Immature natural killer cell (primary cell): ENCODE measurements at regions not wholly inside any gene's neighbourhood (a gene's known extent, or its start where the extent isn't known, plus 50 kb on each side); places are given as distances from the start of the nearest gene placed in this dataset.

Experiments
- DNase-seq, 3 donors: peaks; one replicate each; pipeline ENCODE4 v3.0.0; 2022; ENCODE audit warnings: mixed read lengths in 1 of 3
- H3K27ac Mint-ChIP-seq, 6 donors: one replicate each; pipeline ENCODE4 v1.8.0; 2020; ENCODE audit warnings: mixed read lengths in 6 of 6, mild to moderate bottlenecking in 5 of 6, inconsistent platforms in 4 of 6, moderate library complexity in 3 of 6
- H3K27me3 Mint-ChIP-seq, 3 donors: one replicate each; pipeline ENCODE4 v1.8.0; 2020 to 2021; ENCODE audit warnings: low read depth in 3 of 3, mild to moderate bottlenecking in 3 of 3, mixed read lengths in 3 of 3, moderate library complexity in 3 of 3, inconsistent platforms in 1 of 3
- H3K36me3 Mint-ChIP-seq, 3 donors: one replicate each; pipeline ENCODE4 v1.8.0; 2020; ENCODE audit warnings: mixed read lengths in 3 of 3, inconsistent platforms in 2 of 3, mild to moderate bottlenecking in 2 of 3
- H3K4me1 Mint-ChIP-seq, 2 donors: one replicate each; pipeline ENCODE4 v1.8.0; 2020; ENCODE audit warnings: inconsistent platforms in 2 of 2, mild to moderate bottlenecking in 2 of 2, mixed read lengths in 2 of 2, moderate library complexity in 1 of 2
- H3K4me3 Mint-ChIP-seq, 5 donors: one replicate each; pipeline ENCODE4 v1.8.0; 2020; ENCODE audit warnings: mild to moderate bottlenecking in 5 of 5, mixed read lengths in 5 of 5, inconsistent platforms in 3 of 5, moderate library complexity in 3 of 5
- H3K9me3 Mint-ChIP-seq, 6 donors: one replicate each; pipeline ENCODE4 v1.8.0; 2020; ENCODE audit warnings: mild to moderate bottlenecking in 6 of 6, mixed read lengths in 6 of 6, inconsistent platforms in 4 of 6, moderate library complexity in 3 of 6

- Mint-ChIP-seq H3K36me3 (no peaks in the 10 kb centered on the region), H3K4me1 (no peaks in the 10 kb centered on the region), H3K27me3 (peaks cover 0 to 4% (median 0%) of the 10 kb centered on the region in 3 donors), H3K4me3 (no peak overlapping the region), H3K9me3 (peaks cover 6 to 40% (median 11%) of the 10 kb centered on the region in 6 donors), H3K27ac (no peak overlapping the region)
- DNase-seq = no peak
Measured at GRCh38 chr2:103818176-103818575, 1035.7 kb upstream of the POU3F3 start.

- Mint-ChIP-seq H3K36me3 (no peaks in the 10 kb centered on the region), H3K9me3 (peaks cover 6 to 49% (median 11%) of the 10 kb centered on the region in 6 donors), H3K27ac (no peak overlapping the region), H3K4me1 (no peaks in the 10 kb centered on the region), H3K4me3 (no peak overlapping the region), H3K27me3 (peaks cover 0 to 2% (median 0%) of the 10 kb centered on the region in 3 donors)
- no peak for DNase-seq
Measured at GRCh38 chr2:103819599-103819998, 1034.3 kb upstream of the POU3F3 start.

GRCh38 chr2:103823847-103824246, 1030.1 kb upstream of the POU3F3 start:
- no peaks in the 10 kb centered on the region for H3K27me3 Mint-ChIP-seq
- no peak for DNase-seq
- peaks cover 6 to 38% (median 9%) of the 10 kb centered on the region in 6 donors for H3K9me3 Mint-ChIP-seq
- no peak overlapping the region for H3K4me3 Mint-ChIP-seq
- H3K4me1 Mint-ChIP-seq = no peaks in the 10 kb centered on the region
- H3K36me3 Mint-ChIP-seq = no peaks in the 10 kb centered on the region
- H3K27ac Mint-ChIP-seq = no peak overlapping the region

- peaks cover 0 to 3% (median 0%) of the 10 kb centered on the region in 3 donors for H3K36me3 Mint-ChIP-seq
- no peaks in the 10 kb centered on the region for H3K4me1 Mint-ChIP-seq
- H3K9me3 Mint-ChIP-seq = peaks cover 7 to 39% (median 11%) of the 10 kb centered on the region in 6 donors
- no peak for DNase-seq
- no peak overlapping the region for H3K27ac Mint-ChIP-seq
- H3K4me3 Mint-ChIP-seq = no peak overlapping the region
- H3K27me3 Mint-ChIP-seq = peaks cover 0 to 2% (median 2%) of the 10 kb centered on the region in 3 donors
Measured at GRCh38 chr2:103847276-103847675, 1006.6 kb upstream of the POU3F3 start.

DNA sequence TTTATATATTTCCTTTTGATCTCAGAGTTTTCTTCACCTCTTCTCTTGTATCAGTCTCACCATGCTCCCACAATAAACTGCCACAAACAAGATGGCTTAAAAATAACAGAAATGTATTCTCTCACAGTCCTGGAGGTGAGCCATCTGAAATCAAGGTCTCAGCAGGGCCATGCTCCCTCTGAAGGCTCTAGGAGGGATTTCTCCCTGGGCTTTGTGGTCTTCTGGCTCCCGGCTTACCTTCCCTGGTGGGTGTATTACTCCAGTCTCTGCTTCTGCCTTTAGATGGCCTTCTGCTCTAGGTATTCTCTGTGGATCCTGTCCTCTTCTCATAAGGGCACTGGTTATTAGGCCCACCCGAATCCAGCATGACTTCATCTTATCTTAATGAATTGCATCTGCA, 994.7 kb upstream of the POU3F3 start:
- Mint-ChIP-seq H3K36me3 (no peaks in the 10 kb centered on the region), H3K27ac (no peak overlapping the region), H3K4me3 (no peak overlapping the region), H3K27me3 (peaks cover 0 to 3% (median 1%) of the 10 kb centered on the region in 3 donors), H3K9me3 (peaks cover 0 to 35% (median 4%) of the 10 kb centered on the region in 6 donors), H3K4me1 (no peaks in the 10 kb centered on the region)
- no peak for DNase-seq

DNA sequence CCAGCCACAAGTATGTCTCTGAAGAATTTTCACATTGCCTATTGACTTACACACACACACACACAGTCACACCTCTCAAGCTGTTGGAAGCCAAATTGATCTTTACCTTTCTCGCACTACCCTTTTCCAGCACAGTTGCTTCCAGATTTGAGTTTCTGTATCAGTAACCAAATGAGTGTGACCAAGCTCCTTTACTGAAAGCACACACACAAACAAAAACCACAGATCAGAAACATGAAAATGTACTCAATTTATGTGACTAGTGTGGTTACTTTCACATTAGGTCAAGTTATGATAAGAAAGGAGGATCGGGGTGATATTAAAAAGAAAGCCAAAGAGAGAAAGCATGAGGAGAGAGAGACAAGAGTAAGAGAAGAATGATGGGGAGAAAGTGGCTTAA, 993.9 kb upstream of the POU3F3 start:
- DNase-seq = no peak
- no peak overlapping the region for H3K4me3 Mint-ChIP-seq
- H3K4me1 Mint-ChIP-seq = no peaks in the 10 kb centered on the region
- no peaks in the 10 kb centered on the region for H3K36me3 Mint-ChIP-seq
- H3K9me3 Mint-ChIP-seq = peaks cover 0 to 35% (median 5%) of the 10 kb centered on the region in 6 donors
- no peak overlapping the region for H3K27ac Mint-ChIP-seq
- peaks cover 0 to 3% (median 1%) of the 10 kb centered on the region in 3 donors for H3K27me3 Mint-ChIP-seq

DNA sequence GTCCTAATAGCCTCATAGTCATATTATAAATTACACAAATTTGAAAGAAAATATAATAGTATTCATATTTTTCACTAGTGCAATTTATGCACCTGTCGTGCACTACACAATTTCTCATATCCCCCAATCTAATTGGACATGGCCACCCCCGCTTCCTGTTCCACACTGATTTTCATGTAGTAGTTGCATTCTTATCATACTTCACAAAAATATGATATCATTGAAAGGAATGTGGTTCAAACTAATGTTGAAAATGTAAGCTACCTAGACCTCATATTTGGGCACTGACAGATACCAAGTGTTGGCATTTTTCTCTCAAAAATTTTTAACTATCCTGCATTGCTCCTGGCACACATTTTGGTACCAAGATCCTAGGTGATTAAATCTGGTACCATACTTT, 985.5 kb upstream of the POU3F3 start:
- Mint-ChIP-seq H3K27me3 (peaks cover 0 to 2% (median 0%) of the 10 kb centered on the region in 3 donors), H3K36me3 (peaks cover 0 to 3% (median 0%) of the 10 kb centered on the region in 3 donors), H3K4me3 (no peak overlapping the region), H3K9me3 (peaks cover 5 to 21% (median 8%) of the 10 kb centered on the region in 6 donors), H3K4me1 (no peaks in the 10 kb centered on the region), H3K27ac (no peak overlapping the region)
- no peak for DNase-seq

- no peak for DNase-seq
- H3K9me3 Mint-ChIP-seq = peaks cover 5 to 29% (median 13%) of the 10 kb centered on the region in 6 donors
- no peak overlapping the region for H3K27ac Mint-ChIP-seq
- H3K27me3 Mint-ChIP-seq = peaks cover 0 to 4% (median 2%) of the 10 kb centered on the region in 3 donors
- H3K4me3 Mint-ChIP-seq = no peak overlapping the region
- H3K4me1 Mint-ChIP-seq = no peaks in the 10 kb centered on the region
- H3K36me3 Mint-ChIP-seq = peaks cover 0 to 3% (median 0%) of the 10 kb centered on the region in 3 donors
Measured at GRCh38 chr2:103873716-103874351, 980.1 kb upstream of the POU3F3 start.

DNA sequence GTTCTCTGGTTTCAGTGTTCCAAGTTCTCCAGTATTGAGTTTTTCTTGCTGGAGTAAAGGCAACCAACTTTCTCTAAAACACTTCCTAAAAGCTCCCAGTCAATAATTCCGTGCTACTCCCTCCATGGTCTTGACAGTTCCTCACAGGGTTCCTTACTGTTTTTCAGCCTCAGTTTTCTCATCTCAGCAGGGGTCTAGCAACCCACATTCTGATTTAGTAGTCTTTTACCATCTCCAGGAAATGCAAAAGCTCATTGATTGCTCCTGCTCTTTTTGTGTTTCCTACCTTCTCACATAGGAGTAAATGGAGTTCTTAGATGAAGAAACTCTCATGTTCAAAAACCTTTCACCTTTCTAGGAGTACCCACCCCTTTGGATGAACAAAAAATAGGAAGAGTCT, 978.8 kb upstream of the POU3F3 start:
- Mint-ChIP-seq H3K27me3 (peaks cover 0 to 4% (median 0%) of the 10 kb centered on the region in 3 donors), H3K4me1 (no peaks in the 10 kb centered on the region), H3K9me3 (peaks cover 5 to 36% (median 11%) of the 10 kb centered on the region in 6 donors), H3K27ac (no peak overlapping the region), H3K36me3 (peaks cover 0 to 3% (median 0%) of the 10 kb centered on the region in 3 donors), H3K4me3 (no peak overlapping the region)
- DNase-seq = no peak

DNA sequence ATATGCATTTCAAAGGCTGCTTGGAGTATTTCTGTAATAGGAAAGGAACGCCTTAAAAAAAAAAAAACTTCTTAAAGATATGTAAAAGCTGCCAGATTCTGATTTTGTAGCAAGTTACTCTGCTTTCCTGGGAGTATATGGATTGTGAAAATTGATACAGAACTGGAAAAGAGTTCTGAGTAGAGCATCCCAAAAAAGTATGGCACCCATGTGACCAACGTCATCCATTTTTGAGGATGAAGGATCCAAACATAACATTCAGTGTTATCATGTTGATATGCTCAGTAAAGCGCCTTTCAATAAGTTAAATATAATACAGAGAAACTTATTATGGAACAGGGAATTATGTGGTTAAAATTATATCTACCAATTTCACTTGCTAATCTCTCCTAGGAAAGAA, 978.4 kb upstream of the POU3F3 start:
- H3K27me3 Mint-ChIP-seq = peaks cover 0 to 4% (median 0%) of the 10 kb centered on the region in 3 donors
- no peak overlapping the region for H3K4me3 Mint-ChIP-seq
- DNase-seq = no peak
- H3K36me3 Mint-ChIP-seq = peaks cover 0 to 3% (median 0%) of the 10 kb centered on the region in 3 donors
- H3K4me1 Mint-ChIP-seq = no peaks in the 10 kb centered on the region
- H3K9me3 Mint-ChIP-seq = peaks cover 2 to 39% (median 10%) of the 10 kb centered on the region in 6 donors
- H3K27ac Mint-ChIP-seq = no peak overlapping the region

DNA sequence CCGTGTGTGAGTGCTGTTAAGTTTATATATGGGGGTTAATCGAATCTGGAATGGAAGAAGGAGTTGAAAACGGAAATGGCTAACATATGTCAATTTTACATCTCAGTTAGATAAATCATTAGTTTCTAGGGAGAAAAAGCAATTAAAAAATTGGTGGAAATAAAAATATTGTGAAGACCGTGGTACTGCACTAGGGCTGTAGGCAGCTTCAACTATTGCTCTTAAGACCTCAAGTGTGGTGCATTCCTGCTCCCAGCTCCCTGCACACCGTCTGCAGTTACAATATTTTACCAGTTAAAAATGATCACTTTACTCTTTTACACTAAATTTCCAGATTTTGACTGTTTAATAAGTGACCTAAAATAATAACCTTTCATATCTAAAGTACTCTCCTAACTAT, 977.3 kb upstream of the POU3F3 start:
- Mint-ChIP-seq H3K9me3 (peaks cover under 1 to 35% (median 11%) of the 10 kb centered on the region in 6 donors), H3K27me3 (peaks cover 0 to 4% (median 0%) of the 10 kb centered on the region in 3 donors), H3K27ac (no peak overlapping the region), H3K4me3 (no peak overlapping the region), H3K36me3 (peaks cover 0 to under 1% (median 0%) of the 10 kb centered on the region in 3 donors), H3K4me1 (no peaks in the 10 kb centered on the region)
- DNase-seq = no peak

GRCh38 chr2:103879101-103879500, 974.8 kb upstream of the POU3F3 start:
- DNase-seq = no peak
- no peak overlapping the region for H3K27ac Mint-ChIP-seq

GRCh38 chr2:103880081-103880834, 973.7 kb upstream of the POU3F3 start:
- DNase-seq = no peak
- H3K27me3 Mint-ChIP-seq = peaks cover 0 to under 1% (median 0%) of the 10 kb centered on the region in 3 donors
- H3K4me1 Mint-ChIP-seq = no peaks in the 10 kb centered on the region
- H3K4me3 Mint-ChIP-seq = no peak overlapping the region
- no peak overlapping the region for H3K27ac Mint-ChIP-seq
- no peaks in the 10 kb centered on the region for H3K36me3 Mint-ChIP-seq
- peaks cover 2 to 32% (median 8%) of the 10 kb centered on the region in 6 donors for H3K9me3 Mint-ChIP-seq

More at GRCh38 chr2:103879101-103879500, 974.8 kb upstream of the POU3F3 start:
- Mint-ChIP-seq H3K9me3 (peaks cover 2 to 41% (median 12%) of the 10 kb centered on the region in 6 donors), H3K27me3 (peaks cover 0 to 4% (median 0%) of the 10 kb centered on the region in 3 donors), H3K4me1 (no peaks in the 10 kb centered on the region), H3K4me3 (no peak overlapping the region), H3K36me3 (no peaks in the 10 kb centered on the region)

- Mint-ChIP-seq H3K9me3 (peaks cover 3 to 31% (median 12%) of the 10 kb centered on the region in 6 donors), H3K27ac (no peak overlapping the region), H3K4me3 (no peak overlapping the region), H3K36me3 (no peaks in the 10 kb centered on the region), H3K27me3 (peaks cover 0 to 2% (median 0%) of the 10 kb centered on the region in 3 donors), H3K4me1 (no peaks in the 10 kb centered on the region)
- no peak for DNase-seq
Measured at GRCh38 chr2:103887625-103888024, 966.3 kb upstream of the POU3F3 start.
